PC-3 (cell line): ENCODE measurements at regions not wholly inside any gene's neighbourhood (a gene's known extent, or its start where the extent isn't known, plus 50 kb on each side); places are given as distances from the start of the nearest gene placed in this dataset.

Experiments used
- EZH2 ChIP-seq: fragments of 300-600 bp; sonication (generic); IDR thresholded peaks from one replicate; pipeline ENCODE4 v1.6.1; 2017; ENCODE audit warnings: antibody characterized with exemption, mild to moderate bottlenecking, low read length; ENCODE audit not compliant: unreplicated experiment
- EZH2phosphoT487 ChIP-seq: fragments of 300-600 bp; sonication (generic); IDR thresholded peaks from 2 replicates; pipeline ENCODE4 v1.6.1; 2018; ENCODE audit warnings: mild to moderate bottlenecking, antibody characterized with exemption, low read length, borderline replicate concordance
- TF ChIP-seq, protein P1 (sequence below): fragments of 300-600 bp; sonication (generic); conservative IDR thresholded peaks from 2 replicates; pipeline ENCODE4 v1.5.1; 2017; ENCODE audit warnings: antibody characterized with exemption, low read depth, mild to moderate bottlenecking, low read length

DNA sequence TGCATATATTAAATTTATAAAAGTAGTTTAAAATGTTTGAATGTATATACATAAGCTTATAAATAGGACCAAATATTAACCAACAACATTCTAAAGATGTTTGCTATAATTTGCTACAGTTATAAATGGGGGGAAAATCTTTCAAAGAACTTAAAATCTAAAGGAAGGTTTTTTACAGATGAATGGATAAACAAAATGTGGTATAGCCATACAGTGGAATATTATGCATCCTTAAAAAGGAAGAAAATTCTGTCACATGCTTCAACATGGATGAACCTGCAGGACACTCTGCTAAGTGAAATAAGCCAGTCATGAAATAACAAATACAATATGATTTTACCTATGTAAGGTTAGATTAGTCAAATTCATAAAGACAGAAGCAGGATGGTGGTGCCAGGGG is 75.8 kb downstream of the TMEM17 start:
- no peak for TF ChIP-seq EZH2
- no peak for TF ChIP-seq EZH2phosphoT487
- TF ChIP-seq, protein P1, sequence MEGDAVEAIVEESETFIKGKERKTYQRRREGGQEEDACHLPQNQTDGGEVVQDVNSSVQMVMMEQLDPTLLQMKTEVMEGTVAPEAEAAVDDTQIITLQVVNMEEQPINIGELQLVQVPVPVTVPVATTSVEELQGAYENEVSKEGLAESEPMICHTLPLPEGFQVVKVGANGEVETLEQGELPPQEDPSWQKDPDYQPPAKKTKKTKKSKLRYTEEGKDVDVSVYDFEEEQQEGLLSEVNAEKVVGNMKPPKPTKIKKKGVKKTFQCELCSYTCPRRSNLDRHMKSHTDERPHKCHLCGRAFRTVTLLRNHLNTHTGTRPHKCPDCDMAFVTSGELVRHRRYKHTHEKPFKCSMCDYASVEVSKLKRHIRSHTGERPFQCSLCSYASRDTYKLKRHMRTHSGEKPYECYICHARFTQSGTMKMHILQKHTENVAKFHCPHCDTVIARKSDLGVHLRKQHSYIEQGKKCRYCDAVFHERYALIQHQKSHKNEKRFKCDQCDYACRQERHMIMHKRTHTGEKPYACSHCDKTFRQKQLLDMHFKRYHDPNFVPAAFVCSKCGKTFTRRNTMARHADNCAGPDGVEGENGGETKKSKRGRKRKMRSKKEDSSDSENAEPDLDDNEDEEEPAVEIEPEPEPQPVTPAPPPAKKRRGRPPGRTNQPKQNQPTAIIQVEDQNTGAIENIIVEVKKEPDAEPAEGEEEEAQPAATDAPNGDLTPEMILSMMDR, result no peak
